ENCODE measurements at regions not wholly inside any gene's neighbourhood (a gene's known extent, or its start where the extent isn't known, plus 50 kb on each side); places are given as distances from the start of the nearest gene placed in this dataset.

DNA sequence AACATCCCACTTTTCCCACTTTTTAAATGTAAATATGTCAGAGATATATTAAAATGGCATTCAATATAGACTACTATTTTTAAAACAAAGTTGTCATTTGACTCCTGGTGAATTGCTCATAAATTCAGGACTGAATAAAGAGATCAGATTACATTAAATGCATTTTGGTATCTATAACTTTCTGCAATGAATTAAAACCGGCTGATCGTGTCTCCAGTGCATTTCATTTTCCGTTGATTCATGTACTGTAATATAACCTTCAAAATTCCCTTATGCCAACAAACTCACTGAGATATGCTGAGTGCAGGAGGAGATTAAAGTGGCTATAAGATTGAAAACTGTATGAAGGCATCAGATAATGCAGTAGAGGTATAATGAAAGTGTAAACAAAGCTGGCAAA lies 361.1 kb upstream of the CDIN1 start:
- Histone ChIP-seq H3K9ac (ENCODE audit: extremely low read depth, insufficient read length, low read length) (no peak overlapping the region), H3T11ph (ENCODE audit: low read length) (no peak overlapping the region), H3K4me1 (ENCODE audit: insufficient read depth, low read length) (no peaks in the 10 kb centered on the region; the same call in 1 of the 2 replicates), H4K5ac (ENCODE audit: insufficient read length, low read depth, low read length) (no peak overlapping the region), H3K23ac (ENCODE audit: insufficient read length, low read depth, low read length) (no peak overlapping the region), H3K79me1 (ENCODE audit: insufficient read depth, low read depth, low read length, poor library complexity, severe bottlenecking) (no peaks in the 10 kb centered on the region), H2AFZ (ENCODE audit: low read length) (no peak overlapping the region), H3K9me3 (ENCODE audit: control insufficient read depth, low read depth, low read length) (no peaks in the 10 kb centered on the region), H3K14ac (ENCODE audit: insufficient read depth, low read length) (no peak overlapping the region), H4K20me1 (ENCODE audit: control insufficient read depth, insufficient read depth, insufficient read length) (no peaks in the 10 kb centered on the region), H4K8ac (replicated peaks; ENCODE audit: insufficient read length, low read depth, low read length) (no peak overlapping the region), H3K27me3 (ENCODE audit: insufficient read depth, low read length) (no peaks in the 10 kb centered on the region), H3K79me2 (ENCODE audit: insufficient read depth, low read length) (no peaks in the 10 kb centered on the region), H3K27ac (ENCODE audit: insufficient read length, low read depth, low read length) (no peak overlapping the region), H4K91ac (ENCODE audit: insufficient read length, low read depth, low read length) (no peak overlapping the region), H2BK15ac (ENCODE audit: low read depth, low read length) (no peak overlapping the region), H2BK120ac (ENCODE audit: low read depth, low read length, poor library complexity, severe bottlenecking) (no peak overlapping the region), H3K4ac (ENCODE audit: low read depth, low read length) (no peak overlapping the region), H2AK5ac (ENCODE audit: insufficient read length, low read length) (no peak overlapping the region), H2BK12ac (ENCODE audit: insufficient read length, low read depth, low read length) (no peak overlapping the region), H3K4me2 (ENCODE audit: insufficient read depth, insufficient read length, low read length) (no peak overlapping the region), H3K18ac (ENCODE audit: insufficient read length, low read depth, low read length) (no peak overlapping the region), H3K56ac (ENCODE audit: insufficient read length, low read depth, low read length) (no peak overlapping the region), H3K23me2 (ENCODE audit: insufficient read length, low read depth, low read length, poor library complexity, severe bottlenecking) (no peaks in the 10 kb centered on the region), H2BK5ac (ENCODE audit: insufficient read length, low read length) (no peak overlapping the region), H2BK20ac (ENCODE audit: low read depth, low read length, poor library complexity, severe bottlenecking) (no peak overlapping the region)
- Mint-ChIP-seq H3K27me3 (ENCODE audit: low read depth) (no peaks in the 10 kb centered on the region; the same call in 1 of the 2 replicates), H3K4me3 (no peak overlapping the region), H3K9me3 (peaks cover 16 to 19% of the 10 kb centered on the region in 2 experiments), H3K36me3 (ENCODE audit: insufficient read depth in 1 of 3, low read depth in 3 of 3) (peaks cover 12 to 15% (median 14%) of the 10 kb centered on the region in 3 experiments), H3K4me1 (peaks cover 19 to 24% of the 10 kb centered on the region in 2 experiments), H3K27ac (no peak overlapping the region)
- TF ChIP-seq, protein P1, sequence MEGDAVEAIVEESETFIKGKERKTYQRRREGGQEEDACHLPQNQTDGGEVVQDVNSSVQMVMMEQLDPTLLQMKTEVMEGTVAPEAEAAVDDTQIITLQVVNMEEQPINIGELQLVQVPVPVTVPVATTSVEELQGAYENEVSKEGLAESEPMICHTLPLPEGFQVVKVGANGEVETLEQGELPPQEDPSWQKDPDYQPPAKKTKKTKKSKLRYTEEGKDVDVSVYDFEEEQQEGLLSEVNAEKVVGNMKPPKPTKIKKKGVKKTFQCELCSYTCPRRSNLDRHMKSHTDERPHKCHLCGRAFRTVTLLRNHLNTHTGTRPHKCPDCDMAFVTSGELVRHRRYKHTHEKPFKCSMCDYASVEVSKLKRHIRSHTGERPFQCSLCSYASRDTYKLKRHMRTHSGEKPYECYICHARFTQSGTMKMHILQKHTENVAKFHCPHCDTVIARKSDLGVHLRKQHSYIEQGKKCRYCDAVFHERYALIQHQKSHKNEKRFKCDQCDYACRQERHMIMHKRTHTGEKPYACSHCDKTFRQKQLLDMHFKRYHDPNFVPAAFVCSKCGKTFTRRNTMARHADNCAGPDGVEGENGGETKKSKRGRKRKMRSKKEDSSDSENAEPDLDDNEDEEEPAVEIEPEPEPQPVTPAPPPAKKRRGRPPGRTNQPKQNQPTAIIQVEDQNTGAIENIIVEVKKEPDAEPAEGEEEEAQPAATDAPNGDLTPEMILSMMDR (conservative IDR thresholded peaks at IDR 0.05), result no peak
- WGBS (ENCODE audit: extremely low coverage, insufficient read length, low lambda C conversion rate), result no CpG with 5 or more reads among the region's 3 CpGs
- no peak for DNase-seq

All from H9 (cell line).